ENCODE measurements at regions not wholly inside any gene's neighbourhood (a gene's known extent, or its start where the extent isn't known, plus 50 kb on each side); places are given as distances from the start of the nearest gene placed in this dataset.

- no peaks in the 10 kb centered on the region for H3K9me3 ChIP-seq
- no peak overlapping the region for H3K27ac ChIP-seq
- DNase-seq (no peak), ATAC-seq (no peak), FAIRE-seq (no peak)
- no peaks in the 10 kb centered on the region for H3K36me3 ChIP-seq
- intact Hi-C loops (cut with DNase I) = no loop called here
- no peaks in the 10 kb centered on the region for H3K4me1 ChIP-seq
- no peaks in the 10 kb centered on the region for H3K27me3 ChIP-seq
- 62 to 77% methylated on average over 1 of the region's 1 CpG for WGBS, 2 donors
- no peak overlapping the region for H3K4me3 ChIP-seq
- no peak for TF ChIP-seq CTCF (IDR thresholded peaks at IDR 0.05)
Measured at GRCh38 chr10:36341471-36341870, 699.4 kb upstream of the FZD8 start.

GRCh38 chr10:36336315-36336714, 694.2 kb upstream of the FZD8 start:
- Histone ChIP-seq H3K4me1 (no peaks in the 10 kb centered on the region), H3K9me3 (no peaks in the 10 kb centered on the region), H3K4me3 (no peak overlapping the region), H3K36me3 (no peaks in the 10 kb centered on the region), H3K27ac (no peak overlapping the region), H3K27me3 (no peaks in the 10 kb centered on the region)
- FAIRE-seq = no peak
- intact Hi-C loops (cut with DNase I) = no loop called here
- WGBS, 2 donors = 52% methylated on average over 2 of the region's 2 CpGs
- no peak for TF ChIP-seq CTCF (IDR thresholded peaks at IDR 0.05)
- ATAC-seq = no peak
- no peak for DNase-seq

- ATAC-seq (no peak), FAIRE-seq (no peak), DNase-seq (no peak)
- TF ChIP-seq CTCF (IDR thresholded peaks at IDR 0.05) = no peak
- no peaks in the 10 kb centered on the region for H3K4me1 ChIP-seq
- H3K27ac ChIP-seq = no peak overlapping the region
- WGBS, 2 donors = 53 to 59% methylated on average over 2 of the region's 2 CpGs
- no peak overlapping the region for H3K4me3 ChIP-seq
- no peaks in the 10 kb centered on the region for H3K9me3 ChIP-seq
- intact Hi-C loops (cut with DNase I) = no loop called here
- no peaks in the 10 kb centered on the region for H3K36me3 ChIP-seq
- no peaks in the 10 kb centered on the region for H3K27me3 ChIP-seq
Measured at GRCh38 chr10:36333446-36333845, 691.4 kb upstream of the FZD8 start.

- 49 to 64% methylated on average over 3 of the region's 3 CpGs for WGBS, 2 donors
- no peaks in the 10 kb centered on the region for H3K9me3 ChIP-seq
- no peak for TF ChIP-seq CTCF (IDR thresholded peaks at IDR 0.05)
- no peaks in the 10 kb centered on the region for H3K27me3 ChIP-seq
- intact Hi-C loops (cut with DNase I) = no loop called here
- no peaks in the 10 kb centered on the region for H3K4me1 ChIP-seq
- ATAC-seq (no peak), FAIRE-seq (no peak), DNase-seq (no peak)
- H3K4me3 ChIP-seq = no peak overlapping the region
- no peak overlapping the region for H3K27ac ChIP-seq
- H3K36me3 ChIP-seq = no peaks in the 10 kb centered on the region
Measured at GRCh38 chr10:36332926-36333325, 690.8 kb upstream of the FZD8 start.

GRCh38 chr10:36331121-36331520, 689.0 kb upstream of the FZD8 start:
- no peak for ATAC-seq

More at GRCh38 chr10:36331121-36331520, 689.0 kb upstream of the FZD8 start:
- intact Hi-C loops (cut with DNase I) = no loop called here
- Histone ChIP-seq H3K4me3 (no peak overlapping the region), H3K27ac (no peak overlapping the region), H3K36me3 (no peaks in the 10 kb centered on the region), H3K9me3 (no peaks in the 10 kb centered on the region), H3K4me1 (no peaks in the 10 kb centered on the region), H3K27me3 (no peaks in the 10 kb centered on the region)
- DNase-seq (no peak), FAIRE-seq (no peak)
- no peak for TF ChIP-seq CTCF (IDR thresholded peaks at IDR 0.05)
- WGBS, 2 donors = 66 to 84% methylated on average over 3 of the region's 3 CpGs
